Upper lobe of left lung (tissue), 4 donors: ENCODE measurements at regions not wholly inside any gene's neighbourhood (a gene's known extent, or its start where the extent isn't known, plus 50 kb on each side); places are given as distances from the start of the nearest gene placed in this dataset.

Experiments
- EP300 ChIP-seq, 4 donors: sonication (generic); formaldehyde crosslinking; IDR thresholded peaks; one replicate each; pipeline ENCODE4 v1.5.1; 2017; ENCODE audit warnings: antibody characterized with exemption in 4 of 4, control low read depth in 2 of 4
- POLR2A ChIP-seq, 4 donors: fragments of 450-650 bp; IDR thresholded peaks; one replicate each; pipeline ENCODE4 v1.5.1; 2016 to 2017; ENCODE audit warnings: antibody characterized with exemption in 4 of 4, mild to moderate bottlenecking in 2 of 4
- POLR2AphosphoS5 ChIP-seq, 2 donors: sonication (generic); formaldehyde crosslinking; IDR thresholded peaks; one replicate each; pipeline ENCODE4 v1.5.1; 2017; ENCODE audit warnings: antibody characterized with exemption in 2 of 2
- TF ChIP-seq, protein P1 (sequence below), 6 experiments: fragments of 450-650 bp in 4 of 6; fragments of 200-600 bp in 2 of 6; sonication (generic) in 2 of 6; IDR thresholded peaks; one replicate each; pipeline ENCODE4 v1.5.1; 2016 to 2019; ENCODE audit warnings: antibody characterized with exemption in 6 of 6

- TF ChIP-seq, protein P1, sequence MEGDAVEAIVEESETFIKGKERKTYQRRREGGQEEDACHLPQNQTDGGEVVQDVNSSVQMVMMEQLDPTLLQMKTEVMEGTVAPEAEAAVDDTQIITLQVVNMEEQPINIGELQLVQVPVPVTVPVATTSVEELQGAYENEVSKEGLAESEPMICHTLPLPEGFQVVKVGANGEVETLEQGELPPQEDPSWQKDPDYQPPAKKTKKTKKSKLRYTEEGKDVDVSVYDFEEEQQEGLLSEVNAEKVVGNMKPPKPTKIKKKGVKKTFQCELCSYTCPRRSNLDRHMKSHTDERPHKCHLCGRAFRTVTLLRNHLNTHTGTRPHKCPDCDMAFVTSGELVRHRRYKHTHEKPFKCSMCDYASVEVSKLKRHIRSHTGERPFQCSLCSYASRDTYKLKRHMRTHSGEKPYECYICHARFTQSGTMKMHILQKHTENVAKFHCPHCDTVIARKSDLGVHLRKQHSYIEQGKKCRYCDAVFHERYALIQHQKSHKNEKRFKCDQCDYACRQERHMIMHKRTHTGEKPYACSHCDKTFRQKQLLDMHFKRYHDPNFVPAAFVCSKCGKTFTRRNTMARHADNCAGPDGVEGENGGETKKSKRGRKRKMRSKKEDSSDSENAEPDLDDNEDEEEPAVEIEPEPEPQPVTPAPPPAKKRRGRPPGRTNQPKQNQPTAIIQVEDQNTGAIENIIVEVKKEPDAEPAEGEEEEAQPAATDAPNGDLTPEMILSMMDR (IDR thresholded peaks at IDR 0.05), result no peak
- TF ChIP-seq EP300 (IDR thresholded peaks at IDR 0.05) (no peak), POLR2A (IDR thresholded peaks at IDR 0.05) (no peak), POLR2AphosphoS5 (IDR thresholded peaks at IDR 0.05) (no peak)
Observed at GRCh38 chr22:27193636-27194035, 536.2 kb downstream of the MIAT start.
